ENCODE measurements at regions not wholly inside any gene's neighbourhood (a gene's known extent, or its start where the extent isn't known, plus 50 kb on each side); places are given as distances from the start of the nearest gene placed in this dataset.

GRCh38 chr20:4089756-4090487 is 58.7 kb upstream of the SMOX start:
- Histone ChIP-seq H3K27ac (peak overlapping the region in 2 of 5 donors; percentile 14 to 16), H3K4me1 (peaks cover 0 to 18% (median 10%) of the 10 kb centered on the region in 4 donors), H3K36me3 (no peaks in the 10 kb centered on the region), H3K9me3 (no peaks in the 10 kb centered on the region), H3K4me3 (no peak overlapping the region), H3K27me3 (no peaks in the 10 kb centered on the region)
- intact Hi-C loops (cut with DNase I; ENCODE audit: low total_unique reads): loop anchor here (10.0 kb wide), 2 partner anchors 75 to 415 kb away; partner anchors contain the start of gene RNF24
- 77 to 81% (median 79%) methylated on average over 11 of the region's 11 CpGs for WGBS, 5 donors
- TF ChIP-seq POLR2AphosphoS5 (IDR thresholded peaks at IDR 0.05) (no peak), CTCF (IDR thresholded peaks at IDR 0.05) (no peak), POLR2A (IDR thresholded peaks at IDR 0.05) (no peak), EP300 (IDR thresholded peaks at IDR 0.05) (no peak)
- DNase-seq: peak in 1 of 2 donors; percentile 24

GRCh38 chr20:4088766-4089165 is 59.9 kb upstream of the SMOX start:
- intact Hi-C loops (cut with DNase I; ENCODE audit: low total_unique reads): loop anchor here (10.0 kb wide), 1 partner anchor 74 kb away; the partner anchor contains the start of gene RNF24
- TF ChIP-seq POLR2AphosphoS5 (IDR thresholded peaks at IDR 0.05) (no peak), POLR2A (IDR thresholded peaks at IDR 0.05) (no peak), EP300 (IDR thresholded peaks at IDR 0.05) (no peak), CTCF (IDR thresholded peaks at IDR 0.05) (no peak)
- Histone ChIP-seq H3K27me3 (no peaks in the 10 kb centered on the region), H3K27ac (no peak overlapping the region), H3K36me3 (no peaks in the 10 kb centered on the region), H3K4me3 (no peak overlapping the region), H3K4me1 (peaks cover 0 to 28% (median 11%) of the 10 kb centered on the region in 4 donors), H3K9me3 (no peaks in the 10 kb centered on the region)
- no peak for DNase-seq
- 87 to 95% (median 92%) methylated on average over 4 of the region's 4 CpGs for WGBS, 5 donors

- TF ChIP-seq EP300 (IDR thresholded peaks at IDR 0.05) (no peak), CTCF (IDR thresholded peaks at IDR 0.05) (no peak), POLR2A (IDR thresholded peaks at IDR 0.05) (no peak), POLR2AphosphoS5 (IDR thresholded peaks at IDR 0.05) (no peak)
- Histone ChIP-seq H3K27ac (no peak overlapping the region), H3K4me1 (peaks cover 6 to 36% (median 17%) of the 10 kb centered on the region in 4 donors), H3K27me3 (no peaks in the 10 kb centered on the region), H3K9me3 (no peaks in the 10 kb centered on the region), H3K36me3 (no peaks in the 10 kb centered on the region), H3K4me3 (no peak overlapping the region)
- intact Hi-C loops (cut with DNase I; ENCODE audit: low total_unique reads): loop anchor here (10.0 kb wide), 1 partner anchor 73 kb away; the partner anchor contains the start of gene RNF24
- DNase-seq: no peak
- 64 to 84% (median 81%) methylated on average over 4 of the region's 4 CpGs for WGBS, 5 donors
Observed at GRCh38 chr20:4087923-4088322, 60.7 kb upstream of the SMOX start.

GRCh38 chr20:4086771-4087687 is 61.6 kb upstream of the SMOX start:
- peaks cover 6 to 44% (median 19%) of the 10 kb centered on the region in 4 donors for H3K4me1 ChIP-seq
- H3K4me3 ChIP-seq: no peak overlapping the region
- intact Hi-C loops (cut with DNase I; ENCODE audit: low total_unique reads): loop anchor here (10.0 kb wide), 1 partner anchor 72 kb away; the partner anchor contains the start of gene RNF24
- H3K36me3 ChIP-seq: no peaks in the 10 kb centered on the region
- 80 to 84% (median 83%) methylated on average over 13 of the region's 13 CpGs for WGBS, 5 donors
- no peak overlapping the region for H3K27ac ChIP-seq
- H3K9me3 ChIP-seq: no peaks in the 10 kb centered on the region
- no peak for DNase-seq
- H3K27me3 ChIP-seq: no peaks in the 10 kb centered on the region
- TF ChIP-seq EP300 (IDR thresholded peaks at IDR 0.05): no peak
